T-cell (primary cell): ENCODE measurements at regions not wholly inside any gene's neighbourhood (a gene's known extent, or its start where the extent isn't known, plus 50 kb on each side); places are given as distances from the start of the nearest gene placed in this dataset.

Experiments used
- ATAC-seq, 4 experiments: fragments of 200-7000 bp in 3 of 4; fragments of 150-1000 bp in 1 of 4; cut with Tn5 transposase; replicated peaks in 1 of 4; 1 replicate in 3 of 4; 2 replicates in 1 of 4; pipeline ENCODE4 v1.10.0; 2021; ENCODE audit warnings: moderate library complexity in 3 of 4, mild to moderate bottlenecking in 2 of 4, moderate number of reproducible peaks in 1 of 4
- CTCF ChIA-PET, 2 donors: fragments of 300-600 bp; sonication (Branson Sonifier 250); formaldehyde crosslinking; loops; one replicate each; lab custom pipeline; 2022; ENCODE audit warnings: antibody characterized with exemption in 2 of 2; lab: Charles Lee
- POLR2A ChIA-PET, 2 donors: fragments of 300-600 bp; sonication (Branson Sonifier 250); formaldehyde crosslinking; loops; one replicate each; lab custom pipeline; 2022; ENCODE audit warnings: antibody characterized with exemption in 2 of 2; lab: Charles Lee
- DNase-seq, 35 experiments: peaks; one replicate each; pipeline versions ENCODE4 v3.0.0 to v3.0.0-alpha.2; 2013 to 2023
- H3K27ac ChIP-seq: one replicate; pipeline ENCODE4 v1.5.1; 2013; ENCODE audit warnings: low read length
- H3K27me3 ChIP-seq, 2 experiments: replicated peaks in 1 of 2; 1 replicate in 1 of 2; 2 replicates in 1 of 2; pipeline versions ENCODE4 v1.6.1 to v1.7.0; 2013; ENCODE audit warnings: low read length in 1 of 2, mixed read lengths in 1 of 2; ENCODE audit not compliant: control insufficient read depth in 2 of 2, insufficient read depth in 2 of 2; ENCODE audit errors: extremely low read depth in 1 of 2
- H3K36me3 ChIP-seq, 2 donors: 1 replicate in 1 of 2; 2 replicates in 1 of 2; pipeline versions ENCODE4 v1.6.1 to v1.7.0; 2013; ENCODE audit warnings: low read length in 1 of 2; ENCODE audit not compliant: control insufficient read depth in 2 of 2, insufficient read depth in 1 of 2; ENCODE audit errors: extremely low read depth in 1 of 2
- H3K4me1 ChIP-seq, 2 experiments: 1 replicate in 1 of 2; 2 replicates in 1 of 2; pipeline versions ENCODE4 v1.6.1 to v1.7.0; 2013; ENCODE audit warnings: low read length in 2 of 2, mixed read lengths in 1 of 2; ENCODE audit not compliant: insufficient read depth in 2 of 2, control insufficient read depth in 1 of 2; ENCODE audit errors: extremely low read depth in 1 of 2
- H3K4me3 ChIP-seq, 2 donors: 1 replicate in 1 of 2; 2 replicates in 1 of 2; pipeline versions ENCODE4 v1.5.1 to v1.7.0; 2013; ENCODE audit warnings: mild to moderate bottlenecking in 2 of 2, low read length in 1 of 2, moderate library complexity in 1 of 2; ENCODE audit not compliant: control insufficient read depth in 1 of 2; ENCODE audit errors: extremely low read depth in 1 of 2
- H3K9me3 ChIP-seq: 2 replicates; pipeline ENCODE4 v1.7.0; 2013
- H3K27ac Mint-ChIP-seq, 2 donors: one replicate each; pipeline ENCODE4 v1.8.0; 2020 to 2021; ENCODE audit warnings: mild to moderate bottlenecking in 2 of 2, mixed read lengths in 2 of 2
- H3K27me3 Mint-ChIP-seq, 2 donors: one replicate each; pipeline ENCODE4 v1.8.0; 2021 to 2022; ENCODE audit warnings: mixed read lengths in 2 of 2
- H3K36me3 Mint-ChIP-seq: one replicate; pipeline ENCODE4 v1.8.0; 2021; ENCODE audit warnings: mixed read lengths
- H3K4me1 Mint-ChIP-seq, 3 donors: one replicate each; pipeline ENCODE4 v1.8.0; 2020 to 2022; ENCODE audit warnings: mixed read lengths in 3 of 3, mild to moderate bottlenecking in 1 of 3
- H3K4me3 Mint-ChIP-seq, 3 donors: one replicate each; pipeline ENCODE4 v1.8.0; 2020 to 2022; ENCODE audit warnings: mild to moderate bottlenecking in 3 of 3, mixed read lengths in 3 of 3, moderate library complexity in 3 of 3
- H3K9me3 Mint-ChIP-seq, 3 donors: one replicate each; pipeline ENCODE4 v1.8.0; 2020 to 2022; ENCODE audit warnings: mixed read lengths in 3 of 3
- WGBS: methylation state at CpG from one replicate; pipeline ENCODE4 v1.1.5; 2013; ENCODE audit warnings: missing lambda C conversion rate; ENCODE audit not compliant: insufficient coverage; 5-methylcytosine and 5-hydroxymethylcytosine counted together

DNA sequence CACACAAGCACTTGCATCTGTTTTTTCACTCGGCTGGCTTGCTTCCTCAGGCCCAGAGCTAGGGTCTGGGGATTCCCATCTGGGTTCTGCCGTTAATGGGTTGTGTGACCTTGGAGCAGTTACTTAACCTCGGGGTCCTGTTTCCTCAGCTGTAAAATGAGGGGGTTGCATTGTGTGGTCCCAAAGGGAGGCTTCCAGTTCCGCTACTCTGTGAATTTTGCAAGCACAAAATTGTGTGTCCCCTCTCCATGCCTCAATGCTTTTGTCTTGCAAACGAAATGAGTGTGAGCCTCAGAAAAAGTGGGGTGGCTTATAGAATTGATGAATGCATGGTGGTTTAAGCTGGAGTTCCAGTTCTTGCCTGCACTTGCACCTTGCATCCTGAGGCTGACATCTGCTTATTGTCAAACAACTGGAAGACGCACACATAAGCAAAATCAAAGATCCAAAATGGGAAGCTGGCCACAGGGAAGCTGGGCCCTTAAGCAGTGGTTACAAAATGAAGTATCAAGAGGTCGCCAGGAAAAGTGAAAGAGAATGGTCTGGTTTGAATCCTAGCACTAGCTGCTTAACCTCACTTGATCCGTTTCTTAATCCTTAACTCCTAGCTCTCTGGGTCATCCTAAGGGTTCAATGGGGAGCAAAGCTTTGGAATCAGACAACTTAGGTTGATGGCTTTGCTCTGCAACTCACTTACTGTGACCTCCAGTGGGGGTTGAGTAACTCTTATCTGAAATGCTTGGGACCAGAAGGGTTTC lies 490.6 kb downstream of the DHX35 start:
- 51% methylated on average over 4 of the region's 8 CpGs for WGBS
- no peak for DNase-seq
- Histone ChIP-seq H3K4me1 (no peaks in the 10 kb centered on the region), H3K9me3 (no peaks in the 10 kb centered on the region), H3K27ac (no peak overlapping the region), H3K36me3 (no peaks in the 10 kb centered on the region), H3K27me3 (no peaks in the 10 kb centered on the region), H3K4me3 (no peak overlapping the region)
- ChIA-PET POLR2A (no interaction called here), CTCF (no interaction called here)
- Mint-ChIP-seq H3K9me3 (peaks cover 0 to 4% (median 4%) of the 10 kb centered on the region in 3 donors), H3K36me3 (no peaks in the 10 kb centered on the region), H3K27ac (no peak overlapping the region), H3K27me3 (peaks cover 0 to 7% of the 10 kb centered on the region in 2 donors), H3K4me1 (no peaks in the 10 kb centered on the region), H3K4me3 (no peak overlapping the region)
- ATAC-seq, result no peak

- Histone ChIP-seq H3K4me1 (no peaks in the 10 kb centered on the region), H3K36me3 (no peaks in the 10 kb centered on the region), H3K27me3 (no peaks in the 10 kb centered on the region), H3K27ac (no peak overlapping the region), H3K9me3 (no peaks in the 10 kb centered on the region), H3K4me3 (no peak overlapping the region)
- ChIA-PET POLR2A (no interaction called here), CTCF (no interaction called here)
- ATAC-seq (no peak), DNase-seq (no peak)
- no peak overlapping the region for H3K27ac Mint-ChIP-seq
- H3K4me1 Mint-ChIP-seq, result no peaks in the 10 kb centered on the region
- peaks cover 0 to 14% of the 10 kb centered on the region in 2 donors for H3K27me3 Mint-ChIP-seq
- no peak overlapping the region for H3K4me3 Mint-ChIP-seq
- no peaks in the 10 kb centered on the region for H3K36me3 Mint-ChIP-seq
- peaks cover 0 to 9% (median 4%) of the 10 kb centered on the region in 3 donors for H3K9me3 Mint-ChIP-seq
Measured at GRCh38 chr20:39451386-39451785, 489.2 kb downstream of the DHX35 start.

DNA sequence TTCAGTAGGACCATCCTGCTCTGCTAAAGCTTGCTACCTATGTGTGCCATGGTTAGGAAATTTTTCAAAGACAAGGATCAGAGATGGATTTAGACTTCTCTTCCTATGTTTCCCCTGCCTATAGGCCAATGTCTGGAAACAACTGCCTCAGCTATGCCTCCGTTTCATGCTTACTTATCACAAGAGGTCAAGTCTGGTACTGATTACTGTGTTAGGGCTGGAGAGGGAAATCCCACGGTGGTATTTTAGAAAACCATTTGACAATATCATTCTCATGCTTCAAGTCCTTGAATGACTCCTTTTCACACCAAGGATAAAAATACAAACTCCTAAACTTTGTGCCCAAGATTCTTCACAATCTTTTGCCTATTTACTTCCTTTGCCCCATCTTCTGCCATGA lies 484.3 kb downstream of the DHX35 start:
- H3K9me3 Mint-ChIP-seq, result peaks cover 0 to 6% (median 4%) of the 10 kb centered on the region in 3 donors
- no peaks in the 10 kb centered on the region for H3K36me3 Mint-ChIP-seq
- 60% methylated on average over 1 of the region's 2 CpGs for WGBS
- ChIA-PET CTCF (no interaction called here), POLR2A (no interaction called here)
- peaks cover 0 to 10% of the 10 kb centered on the region in 2 donors for H3K27me3 Mint-ChIP-seq
- Histone ChIP-seq H3K4me1 (no peaks in the 10 kb centered on the region), H3K9me3 (no peaks in the 10 kb centered on the region), H3K27me3 (no peaks in the 10 kb centered on the region), H3K4me3 (no peak overlapping the region), H3K36me3 (no peaks in the 10 kb centered on the region), H3K27ac (no peak overlapping the region)
- no peak overlapping the region for H3K4me3 Mint-ChIP-seq
- H3K4me1 Mint-ChIP-seq, result no peaks in the 10 kb centered on the region
- no peak overlapping the region for H3K27ac Mint-ChIP-seq
- no peak for DNase-seq
- ATAC-seq, result no peak

- no peaks in the 10 kb centered on the region for H3K4me1 ChIP-seq
- H3K9me3 ChIP-seq, result no peaks in the 10 kb centered on the region
- H3K27me3 Mint-ChIP-seq, result peaks cover 0 to 13% of the 10 kb centered on the region in 2 donors
- no peak overlapping the region for H3K27ac ChIP-seq
- peaks cover 0 to 6% (median 4%) of the 10 kb centered on the region in 3 donors for H3K9me3 Mint-ChIP-seq
- H3K27me3 ChIP-seq, result no peaks in the 10 kb centered on the region
- H3K4me1 Mint-ChIP-seq, result no peaks in the 10 kb centered on the region
- no peak overlapping the region for H3K27ac Mint-ChIP-seq
- no CpG with 5 or more reads among the region's 1 CpG for WGBS
- ChIA-PET CTCF (no interaction called here), POLR2A (no interaction called here)
- no peak overlapping the region for H3K4me3 ChIP-seq
- H3K36me3 Mint-ChIP-seq, result no peaks in the 10 kb centered on the region
- H3K4me3 Mint-ChIP-seq, result no peak overlapping the region
- H3K36me3 ChIP-seq, result no peaks in the 10 kb centered on the region
- DNase-seq (no peak), ATAC-seq (no peak)
Measured at GRCh38 chr20:39445095-39445494, 483.0 kb downstream of the DHX35 start.

DNA sequence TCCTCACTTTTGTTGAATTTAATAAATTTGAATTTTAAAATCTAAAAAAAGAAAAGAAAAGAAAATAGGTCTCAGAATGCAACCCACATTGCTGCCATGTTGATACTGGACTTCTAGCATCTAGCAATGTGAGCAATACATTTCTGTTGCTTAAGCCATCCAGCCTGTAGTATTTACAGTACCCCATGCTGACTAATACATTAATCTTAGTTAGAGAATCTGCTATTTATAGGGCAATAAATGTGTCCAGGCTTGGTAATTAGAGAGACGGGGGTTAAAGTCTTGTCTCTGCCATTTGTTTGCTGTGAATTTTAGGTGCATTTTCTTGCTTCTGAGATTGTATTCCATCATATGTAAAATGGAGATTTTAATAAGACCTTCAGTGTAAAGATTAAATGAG lies 471.3 kb downstream of the DHX35 start:
- no peak for ATAC-seq
- POLR2A ChIA-PET, result no interaction called here
- H3K4me1 ChIP-seq, result no peaks in the 10 kb centered on the region
- Mint-ChIP-seq H3K4me1 (no peaks in the 10 kb centered on the region), H3K36me3 (no peaks in the 10 kb centered on the region), H3K27me3 (no peaks in the 10 kb centered on the region), H3K9me3 (peaks cover 3 to 11% (median 5%) of the 10 kb centered on the region in 3 donors), H3K27ac (no peak overlapping the region), H3K4me3 (no peak overlapping the region)
- WGBS, result no CpG with 5 or more reads among the region's 1 CpG
- no peak for DNase-seq
- no peaks in the 10 kb centered on the region for H3K36me3 ChIP-seq
- CTCF ChIA-PET, result no interaction called here
- H3K4me3 ChIP-seq, result no peak overlapping the region
- H3K27ac ChIP-seq, result no peak overlapping the region
- no peaks in the 10 kb centered on the region for H3K27me3 ChIP-seq
- no peaks in the 10 kb centered on the region for H3K9me3 ChIP-seq

GRCh38 chr20:39431091-39431880 lies 469.1 kb downstream of the DHX35 start:
- WGBS, result 100% methylated on average over 2 of the region's 4 CpGs
- CTCF ChIA-PET, result interaction anchor here in 1 of 2 donors (0.5 kb wide), 1 partner anchor 324 kb away, joined by 3 read pairs; no protein-coding TSS in a partner anchor

More at GRCh38 chr20:39431091-39431880, 469.1 kb downstream of the DHX35 start:
- POLR2A ChIA-PET, result no interaction called here
- peaks cover 6 to 7% (median 7%) of the 10 kb centered on the region in 3 donors for H3K9me3 Mint-ChIP-seq
- no peak overlapping the region for H3K4me3 ChIP-seq
- DNase-seq (no peak), ATAC-seq (no peak)
- H3K4me1 ChIP-seq, result no peaks in the 10 kb centered on the region
- H3K27me3 ChIP-seq, result no peaks in the 10 kb centered on the region
- H3K36me3 ChIP-seq, result no peaks in the 10 kb centered on the region
- no peaks in the 10 kb centered on the region for H3K27me3 Mint-ChIP-seq
- H3K9me3 ChIP-seq, result no peaks in the 10 kb centered on the region
- H3K36me3 Mint-ChIP-seq, result no peaks in the 10 kb centered on the region
- H3K27ac Mint-ChIP-seq, result no peak overlapping the region
- H3K4me3 Mint-ChIP-seq, result no peak overlapping the region
- no peaks in the 10 kb centered on the region for H3K4me1 Mint-ChIP-seq
- H3K27ac ChIP-seq, result no peak overlapping the region
